ENCODE measurements at regions not wholly inside any gene's neighbourhood (a gene's known extent, or its start where the extent isn't known, plus 50 kb on each side); places are given as distances from the start of the nearest gene placed in this dataset.
"Not testable (repeated sequence)": the region's sequence is repeated elsewhere in the genome, so short reads cannot be mapped to it uniquely, and the experiment has no call there.

DNA sequence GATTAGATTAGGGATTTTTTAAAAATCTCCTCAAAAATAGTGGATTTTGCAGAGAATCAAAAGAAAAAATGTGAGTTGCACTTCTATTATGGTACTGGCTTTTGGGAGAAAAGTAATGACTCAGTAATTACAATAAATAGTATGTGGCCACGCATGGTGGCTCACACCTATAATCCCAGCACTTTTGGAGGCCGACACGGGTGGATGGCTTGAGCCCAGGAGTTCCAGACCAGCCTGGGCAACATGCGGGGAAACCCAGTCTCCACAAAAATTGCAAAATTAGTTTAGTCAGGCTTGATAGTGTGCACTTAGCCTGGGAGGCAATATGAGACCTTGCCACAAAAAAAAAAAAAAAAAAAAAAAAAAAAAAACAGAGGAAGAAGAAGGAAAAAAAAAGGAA is 1098.2 kb downstream of the ZPLD1 start:
- Mint-ChIP-seq H3K36me3 (ENCODE audit: low read depth) (no peaks in the 10 kb centered on the region), H3K9me3 (ENCODE audit: low read depth) (no peaks in the 10 kb centered on the region), H3K27me3 (ENCODE audit: low read depth) (peaks cover 6% of the 10 kb centered on the region), H3K27ac (ENCODE audit: unreplicated experiment) (no peak overlapping the region), H3K4me1 (ENCODE audit: low read depth) (no peaks in the 10 kb centered on the region), H3K4me3 (ENCODE audit: unreplicated experiment) (no peak overlapping the region)
- no peak for TF ChIP-seq CTCF (IDR thresholded peaks at IDR 0.05)
- DNase-seq (ENCODE audit: low spot score), result no peak

DNA sequence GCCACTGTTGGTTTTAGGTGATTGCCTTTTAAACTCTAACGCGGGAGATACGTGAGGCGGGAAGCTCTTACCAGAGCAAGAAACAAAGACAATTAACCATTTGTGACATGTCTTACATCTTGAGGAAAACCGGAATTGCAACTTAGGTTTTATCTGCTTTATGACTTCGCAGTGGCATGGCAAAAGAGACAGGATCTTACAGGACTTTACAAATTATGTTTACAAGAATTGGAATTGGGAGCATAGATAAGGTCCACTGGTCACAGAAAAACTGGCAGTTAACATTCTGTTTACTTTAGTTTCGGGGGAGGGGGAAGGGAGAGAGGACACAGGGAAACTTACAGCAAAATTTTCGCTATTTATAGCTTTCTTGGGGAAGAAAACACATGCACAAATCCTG is 1119.6 kb downstream of the ZPLD1 start:
- Mint-ChIP-seq H3K36me3 (ENCODE audit: low read depth) (no peaks in the 10 kb centered on the region), H3K27me3 (ENCODE audit: low read depth) (peaks cover 2% of the 10 kb centered on the region), H3K4me3 (ENCODE audit: unreplicated experiment) (no peak overlapping the region), H3K27ac (ENCODE audit: unreplicated experiment) (no peak overlapping the region), H3K9me3 (ENCODE audit: low read depth) (no peaks in the 10 kb centered on the region), H3K4me1 (ENCODE audit: low read depth) (no peaks in the 10 kb centered on the region)
- DNase-seq (ENCODE audit: low spot score), result no peak
- TF ChIP-seq CTCF (IDR thresholded peaks at IDR 0.05), result no peak

DNA sequence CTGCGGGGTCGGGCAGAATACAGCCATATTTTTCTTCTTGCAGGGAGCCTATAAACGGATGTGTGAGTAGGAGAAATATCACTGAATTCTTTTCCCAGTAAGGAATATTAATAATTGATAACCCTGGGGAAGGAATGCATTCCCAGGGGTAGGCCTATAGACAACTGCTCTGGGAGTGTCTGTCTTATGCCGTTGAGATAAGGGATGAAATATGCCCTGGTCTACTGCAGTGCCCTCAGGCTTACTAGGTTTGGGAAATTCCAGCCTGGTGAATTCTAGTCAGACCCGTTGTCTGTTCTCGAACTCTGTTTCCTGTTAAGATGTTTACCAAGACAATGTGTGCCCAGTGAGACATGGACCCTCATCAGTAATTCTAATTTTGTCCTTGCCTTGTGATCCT is 1129.3 kb downstream of the ZPLD1 start:
- not testable (repeated sequence) for H3K4me3 Mint-ChIP-seq (ENCODE audit: unreplicated experiment); DNase-seq (ENCODE audit: low spot score); H3K27me3 Mint-ChIP-seq (ENCODE audit: low read depth); H3K27ac Mint-ChIP-seq (ENCODE audit: unreplicated experiment); H3K4me1 Mint-ChIP-seq (ENCODE audit: low read depth); H3K36me3 Mint-ChIP-seq (ENCODE audit: low read depth)
- H3K9me3 Mint-ChIP-seq (ENCODE audit: low read depth), result peaks cover 18% of the 10 kb centered on the region

- Mint-ChIP-seq H3K4me1 (ENCODE audit: low read depth) (no peaks in the 10 kb centered on the region), H3K27me3 (ENCODE audit: low read depth) (no peaks in the 10 kb centered on the region)
Observed at GRCh38 chr3:103585809-103586208, 1151.0 kb downstream of the ZPLD1 start.

GRCh38 chr3:103589770-103590169 is 1155.0 kb downstream of the ZPLD1 start:
- Mint-ChIP-seq H3K27ac (ENCODE audit: unreplicated experiment) (no peak overlapping the region), H3K9me3 (ENCODE audit: low read depth) (no peaks in the 10 kb centered on the region), H3K4me1 (ENCODE audit: low read depth) (no peaks in the 10 kb centered on the region), H3K36me3 (ENCODE audit: low read depth) (no peaks in the 10 kb centered on the region), H3K4me3 (ENCODE audit: unreplicated experiment) (no peak overlapping the region), H3K27me3 (ENCODE audit: low read depth) (peaks cover 2% of the 10 kb centered on the region)
- DNase-seq (ENCODE audit: low spot score), result no peak
- no peak for TF ChIP-seq CTCF (IDR thresholded peaks at IDR 0.05)

More at GRCh38 chr3:103585809-103586208, 1151.0 kb downstream of the ZPLD1 start:
- DNase-seq (ENCODE audit: low spot score), result no peak
- Mint-ChIP-seq H3K27ac (ENCODE audit: unreplicated experiment) (no peak overlapping the region), H3K4me3 (ENCODE audit: unreplicated experiment) (no peak overlapping the region), H3K9me3 (ENCODE audit: low read depth) (no peaks in the 10 kb centered on the region), H3K36me3 (ENCODE audit: low read depth) (no peaks in the 10 kb centered on the region)
- TF ChIP-seq CTCF (IDR thresholded peaks at IDR 0.05), result no peak

- DNase-seq (ENCODE audit: low spot score), result no peak
- Mint-ChIP-seq H3K4me3 (ENCODE audit: unreplicated experiment) (no peak overlapping the region), H3K36me3 (ENCODE audit: low read depth) (no peaks in the 10 kb centered on the region), H3K4me1 (ENCODE audit: low read depth) (no peaks in the 10 kb centered on the region), H3K27ac (ENCODE audit: unreplicated experiment) (no peak overlapping the region), H3K9me3 (ENCODE audit: low read depth) (peaks cover 2% of the 10 kb centered on the region), H3K27me3 (ENCODE audit: low read depth) (no peaks in the 10 kb centered on the region)
- no peak for TF ChIP-seq CTCF (IDR thresholded peaks at IDR 0.05)
Observed at GRCh38 chr3:103600844-103601243, 1166.0 kb downstream of the ZPLD1 start.
